Testis (tissue), 2 donors: ENCODE measurements at regions not wholly inside any gene's neighbourhood (a gene's known extent, or its start where the extent isn't known, plus 50 kb on each side); places are given as distances from the start of the nearest gene placed in this dataset.

ENCODE experiments used
- POLR2A ChIP-seq: fragments of 450-650 bp; IDR thresholded peaks from one replicate; pipeline ENCODE4 v1.6.1; 2017; ENCODE audit warnings: antibody characterized with exemption, mild to moderate bottlenecking, moderate library complexity
- TF ChIP-seq, protein P1 (sequence below), 3 experiments: fragments of 450-650 bp in 2 of 3; fragments of 200-600 bp in 1 of 3; sonication (generic) in 1 of 3; IDR thresholded peaks; one replicate each; pipeline ENCODE4 v1.5.1; 2016 to 2019; ENCODE audit warnings: antibody characterized with exemption in 3 of 3, mild to moderate bottlenecking in 2 of 3, moderate library complexity in 1 of 3

DNA sequence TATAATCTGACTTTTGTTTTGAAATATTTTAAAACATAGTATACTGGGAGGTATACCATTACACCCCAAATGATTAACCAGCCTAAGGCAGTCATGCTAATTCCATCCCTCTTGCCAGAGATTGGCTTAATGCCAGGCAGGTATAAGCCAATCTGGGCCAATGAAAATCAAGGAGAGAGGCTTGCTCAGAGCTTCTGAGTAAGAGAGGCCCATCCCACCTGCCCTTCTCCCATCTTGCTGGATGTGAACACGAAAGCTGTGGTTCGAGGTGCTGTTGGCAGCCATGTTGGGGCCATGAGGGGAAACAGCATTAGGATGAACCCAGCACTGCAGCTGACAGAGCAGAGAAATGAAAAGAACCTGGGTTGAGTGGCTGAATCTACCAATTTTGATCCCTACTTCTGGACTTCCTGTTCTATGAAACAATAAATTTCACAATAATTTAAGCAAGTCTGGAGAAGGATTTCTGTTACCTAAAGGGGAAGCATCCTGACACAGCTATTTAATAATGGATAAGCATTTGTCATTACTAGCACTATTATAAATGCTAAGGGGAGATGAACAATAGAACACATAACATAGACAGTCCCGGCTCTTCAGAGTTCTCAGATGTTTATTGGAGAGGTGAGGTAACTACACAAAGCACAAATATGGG, 152.3 kb downstream of the CDC5L start:
- TF ChIP-seq, protein P1, sequence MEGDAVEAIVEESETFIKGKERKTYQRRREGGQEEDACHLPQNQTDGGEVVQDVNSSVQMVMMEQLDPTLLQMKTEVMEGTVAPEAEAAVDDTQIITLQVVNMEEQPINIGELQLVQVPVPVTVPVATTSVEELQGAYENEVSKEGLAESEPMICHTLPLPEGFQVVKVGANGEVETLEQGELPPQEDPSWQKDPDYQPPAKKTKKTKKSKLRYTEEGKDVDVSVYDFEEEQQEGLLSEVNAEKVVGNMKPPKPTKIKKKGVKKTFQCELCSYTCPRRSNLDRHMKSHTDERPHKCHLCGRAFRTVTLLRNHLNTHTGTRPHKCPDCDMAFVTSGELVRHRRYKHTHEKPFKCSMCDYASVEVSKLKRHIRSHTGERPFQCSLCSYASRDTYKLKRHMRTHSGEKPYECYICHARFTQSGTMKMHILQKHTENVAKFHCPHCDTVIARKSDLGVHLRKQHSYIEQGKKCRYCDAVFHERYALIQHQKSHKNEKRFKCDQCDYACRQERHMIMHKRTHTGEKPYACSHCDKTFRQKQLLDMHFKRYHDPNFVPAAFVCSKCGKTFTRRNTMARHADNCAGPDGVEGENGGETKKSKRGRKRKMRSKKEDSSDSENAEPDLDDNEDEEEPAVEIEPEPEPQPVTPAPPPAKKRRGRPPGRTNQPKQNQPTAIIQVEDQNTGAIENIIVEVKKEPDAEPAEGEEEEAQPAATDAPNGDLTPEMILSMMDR (IDR thresholded peaks at IDR 0.05): no peak
- TF ChIP-seq POLR2A: no peak
